NCI-H1694 (cell line): ENCODE measurements at regions not wholly inside any gene's neighbourhood (a gene's known extent, or its start where the extent isn't known, plus 50 kb on each side); places are given as distances from the start of the nearest gene placed in this dataset.

Source experiments
- DNase-seq: peaks from one replicate; lab custom pipeline; 2025; lab: John Stamatoyannopoulos, UW

DNA sequence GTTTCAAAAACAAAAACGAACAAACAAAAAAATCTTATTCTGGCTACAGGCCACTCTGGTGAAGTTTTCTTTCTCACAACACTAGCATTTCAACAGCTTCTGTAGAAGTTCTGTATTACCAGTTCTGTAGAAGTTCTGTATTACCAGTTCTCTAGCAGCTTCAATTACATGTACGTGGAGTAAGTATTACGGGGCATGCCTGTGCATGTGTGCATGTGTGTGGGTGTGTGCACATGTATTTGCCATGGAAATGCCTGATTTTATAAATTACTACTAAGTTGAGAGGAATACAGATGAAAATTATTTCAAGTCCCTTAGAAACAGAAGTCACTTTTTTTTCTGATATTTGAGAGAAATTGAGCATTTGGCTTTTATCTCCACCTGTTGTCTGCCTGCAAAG, 414.2 kb downstream of the FOXO1 start:
- DNase-seq: no peak

DNA sequence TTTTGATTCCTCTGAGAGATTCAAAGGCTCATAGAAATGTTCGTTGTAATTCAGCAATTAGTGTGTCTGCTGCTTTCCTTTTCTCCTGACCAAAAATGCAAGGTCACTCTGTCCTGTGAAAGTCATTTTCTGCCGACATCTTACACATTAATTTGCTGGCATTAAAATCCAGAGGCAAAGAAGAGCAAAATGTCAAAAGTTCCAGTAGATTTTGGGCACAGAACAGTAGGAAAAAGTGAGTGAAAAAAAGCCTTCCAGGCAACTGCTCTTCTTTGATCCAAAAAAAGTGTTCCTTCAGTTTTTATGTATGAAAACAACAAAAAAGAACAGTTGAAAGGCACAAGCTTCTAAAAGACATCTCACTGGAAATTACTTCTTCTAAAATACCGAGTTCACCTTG, 413.8 kb downstream of the FOXO1 start:
- no peak for DNase-seq

DNA sequence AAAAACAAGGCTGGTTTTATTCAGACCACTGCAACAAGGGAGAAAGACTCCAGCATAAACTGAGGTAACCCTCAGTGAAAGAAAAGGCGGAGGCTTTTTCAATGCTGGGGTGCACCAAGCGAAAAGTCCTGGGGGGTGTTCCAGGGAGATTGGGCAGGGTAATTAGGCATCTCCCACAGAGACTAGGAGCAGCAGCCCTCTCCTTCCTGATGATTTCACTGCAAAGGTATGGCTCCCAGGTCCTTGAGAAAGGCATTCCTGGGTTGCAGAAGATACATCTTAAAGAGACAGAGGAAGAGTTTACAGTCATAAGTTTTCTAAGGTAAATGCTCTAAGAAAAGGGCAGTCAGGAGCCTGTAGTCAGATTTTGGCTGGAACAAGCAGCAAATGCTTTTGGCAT, 412.0 kb downstream of the FOXO1 start:
- no peak for DNase-seq

DNA sequence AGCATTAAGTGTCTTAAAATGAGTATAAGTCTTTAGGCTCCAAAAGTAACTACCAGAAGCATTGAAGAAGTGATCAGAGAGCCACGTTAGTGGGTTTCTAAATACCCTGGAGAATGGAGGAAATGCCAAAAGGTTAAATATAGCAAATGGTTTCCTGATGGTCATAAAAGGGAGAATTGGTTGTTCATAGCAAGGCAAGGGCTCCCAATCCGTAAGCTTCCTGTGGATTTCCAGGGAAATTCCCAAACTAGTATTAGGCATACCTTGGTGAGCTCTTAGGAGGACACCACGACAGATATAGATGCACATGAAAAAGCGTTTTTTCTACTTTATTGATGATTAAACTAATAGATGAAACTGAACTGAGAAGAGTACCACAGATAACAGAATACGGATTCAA, 410.9 kb downstream of the FOXO1 start:
- DNase-seq: no peak

DNA sequence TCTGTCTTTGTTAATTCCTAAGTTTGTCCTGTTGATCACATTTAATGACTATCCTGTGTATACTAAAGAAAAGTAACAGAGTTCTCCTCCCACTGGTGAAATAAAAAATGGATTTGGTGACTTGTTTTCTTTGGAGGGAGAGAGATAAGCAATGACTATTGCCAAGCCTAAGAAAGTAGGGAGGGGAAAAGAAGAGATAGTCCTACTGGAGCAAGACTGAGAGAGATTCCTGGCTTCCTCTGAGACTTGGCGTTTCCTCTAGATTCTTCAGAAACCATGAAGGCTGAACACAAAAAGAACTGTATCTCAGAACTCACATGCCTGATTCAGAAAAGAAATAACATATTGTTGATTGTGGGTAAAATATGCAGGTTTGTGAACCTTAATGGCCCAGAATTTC, 406.5 kb downstream of the FOXO1 start:
- no peak for DNase-seq

DNA sequence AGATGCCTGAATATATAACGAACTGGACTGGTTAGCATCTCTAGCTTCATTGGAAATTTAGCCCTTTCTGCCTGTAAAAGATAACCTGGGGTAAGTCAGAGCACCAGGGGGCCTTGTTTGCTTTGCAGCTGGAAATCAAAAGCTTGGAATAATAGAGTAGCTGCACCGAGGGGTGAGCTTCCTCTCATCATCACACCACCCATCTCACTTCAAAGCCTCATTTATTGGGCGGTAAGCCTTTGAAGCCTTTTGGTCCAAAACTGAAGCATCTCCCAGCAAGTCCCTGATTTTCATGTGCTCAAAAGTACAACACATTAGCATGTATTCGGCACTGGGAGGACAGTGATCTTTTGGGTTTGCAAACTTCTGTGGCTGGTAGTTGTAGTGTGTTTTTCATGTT, 405.1 kb downstream of the FOXO1 start:
- DNase-seq: no peak

DNA sequence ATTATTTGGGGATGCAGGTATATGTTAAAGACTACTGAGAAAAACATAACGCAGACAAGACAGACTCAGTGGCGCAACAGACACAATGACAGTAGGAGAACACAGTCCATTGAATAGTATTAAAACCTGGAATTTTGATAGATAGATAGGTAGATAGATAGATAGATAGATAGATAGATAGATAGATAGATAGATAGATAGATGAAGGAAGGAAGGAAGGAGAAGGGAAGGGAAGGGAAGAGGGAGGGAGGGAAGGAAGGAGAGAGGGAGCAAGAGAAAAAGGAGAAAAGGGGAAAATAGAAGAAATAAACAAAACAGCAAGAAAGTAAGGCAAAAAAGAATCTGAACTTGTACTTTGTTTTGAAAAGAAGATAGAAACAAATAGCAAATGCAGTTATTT, 404.5 kb downstream of the FOXO1 start:
- no peak for DNase-seq

DNA sequence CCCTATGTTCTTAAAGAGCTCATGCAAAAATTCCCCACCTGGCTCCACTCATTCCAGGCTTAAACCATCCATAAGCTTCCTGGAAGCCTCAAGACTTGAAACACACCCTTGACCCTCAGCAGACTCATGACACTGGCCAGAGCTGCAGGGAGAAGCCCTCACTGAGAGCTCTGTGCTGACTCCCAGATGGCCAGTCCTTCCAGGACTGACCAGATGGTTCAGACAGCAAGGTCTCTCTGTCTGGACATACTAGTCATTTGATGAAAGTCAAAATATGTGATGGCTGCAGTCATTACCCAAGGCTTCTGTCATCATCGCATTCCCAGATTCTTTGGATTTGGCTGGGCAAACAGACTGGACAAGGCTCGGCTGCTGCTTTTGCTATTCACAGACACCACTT, 397.4 kb downstream of the FOXO1 start:
- no peak for DNase-seq

DNA sequence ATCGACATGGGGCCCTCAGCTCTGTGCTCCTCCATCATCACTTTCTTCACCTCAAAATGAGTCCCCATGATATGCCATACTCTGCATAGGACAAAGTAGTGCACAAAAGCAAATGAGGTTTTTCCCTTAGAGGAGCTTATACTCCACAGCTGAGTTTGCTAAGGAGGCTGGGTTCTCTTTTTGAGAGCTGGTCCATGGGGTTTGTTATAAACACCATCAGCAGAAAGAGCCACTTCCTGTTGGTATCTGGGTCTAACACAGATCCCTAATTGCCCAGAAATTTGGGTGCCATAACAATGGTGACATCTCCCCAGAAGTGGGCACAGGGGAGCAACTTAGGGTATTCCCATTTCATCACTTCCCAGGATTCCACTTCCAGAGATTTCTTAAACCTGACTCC, 395.7 kb downstream of the FOXO1 start:
- DNase-seq: no peak

DNA sequence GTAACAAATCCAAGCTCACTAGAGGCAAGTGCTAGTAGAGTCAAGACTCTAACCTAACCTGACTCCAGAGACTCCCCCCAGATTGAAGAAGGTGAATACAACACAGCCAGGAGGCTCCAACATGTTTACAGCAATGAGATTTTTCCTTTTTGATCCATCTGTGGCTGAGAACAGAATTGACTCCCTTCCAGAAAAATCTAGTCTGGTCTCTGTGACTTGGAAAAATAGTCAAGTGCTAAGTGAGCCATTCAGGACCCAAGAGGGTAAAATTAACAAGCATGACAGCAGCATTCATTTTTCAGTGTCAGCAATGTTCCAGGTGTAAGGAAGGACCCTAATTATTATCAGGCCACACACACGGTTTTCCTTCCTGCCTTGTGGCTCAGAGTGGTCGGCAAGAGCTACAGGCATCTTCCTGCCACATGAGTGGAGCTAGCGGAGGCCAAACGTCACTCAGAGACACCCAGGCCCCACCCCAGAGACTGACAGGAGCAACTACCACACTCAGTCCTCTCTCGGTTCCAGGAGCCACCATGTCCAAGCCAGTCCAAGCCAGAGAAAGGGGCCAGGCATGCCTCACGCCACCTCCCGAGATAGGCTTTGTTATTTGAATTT, 395.1 kb downstream of the FOXO1 start:
- DNase-seq: no peak

DNA sequence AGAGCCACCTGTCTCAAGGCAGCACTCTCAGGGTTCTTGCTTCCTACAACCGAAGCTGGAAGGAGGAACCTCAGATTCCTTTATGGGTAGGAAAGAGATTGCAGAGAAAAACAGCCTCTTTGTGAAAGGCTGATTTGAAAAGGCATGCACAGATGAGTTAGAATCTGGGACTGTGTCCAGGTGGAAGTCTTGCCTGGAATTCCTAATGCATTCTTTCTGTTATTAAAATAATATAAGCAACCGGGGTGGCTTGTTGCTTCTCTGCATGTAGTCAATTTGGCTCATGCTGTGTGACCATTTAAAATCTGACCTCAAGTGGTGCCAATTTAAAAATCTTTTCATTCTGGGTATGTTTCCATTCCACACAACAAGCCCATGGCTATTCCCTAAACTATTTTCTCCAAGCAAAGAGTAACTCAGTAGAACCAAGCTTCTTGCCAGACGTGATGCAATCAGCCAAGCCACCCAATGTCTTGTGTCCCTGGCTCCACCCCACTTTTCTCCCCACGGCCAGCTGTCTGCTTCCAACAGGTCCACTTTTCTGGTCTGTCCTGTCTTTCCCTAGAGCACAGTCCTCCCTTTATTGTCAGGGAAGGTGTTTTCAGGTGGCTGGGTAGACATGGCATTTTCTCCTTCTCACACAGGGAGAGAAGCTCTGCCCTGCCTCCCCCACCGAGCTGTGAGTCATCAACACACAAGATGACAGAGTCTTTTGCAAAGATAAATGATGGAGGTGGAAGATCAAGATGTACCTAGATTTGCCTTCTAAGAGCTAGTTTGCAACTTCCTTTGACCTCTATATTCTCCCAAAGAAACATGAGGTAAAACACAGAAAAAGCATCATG, 394.3 kb downstream of the FOXO1 start:
- no peak for DNase-seq

DNA sequence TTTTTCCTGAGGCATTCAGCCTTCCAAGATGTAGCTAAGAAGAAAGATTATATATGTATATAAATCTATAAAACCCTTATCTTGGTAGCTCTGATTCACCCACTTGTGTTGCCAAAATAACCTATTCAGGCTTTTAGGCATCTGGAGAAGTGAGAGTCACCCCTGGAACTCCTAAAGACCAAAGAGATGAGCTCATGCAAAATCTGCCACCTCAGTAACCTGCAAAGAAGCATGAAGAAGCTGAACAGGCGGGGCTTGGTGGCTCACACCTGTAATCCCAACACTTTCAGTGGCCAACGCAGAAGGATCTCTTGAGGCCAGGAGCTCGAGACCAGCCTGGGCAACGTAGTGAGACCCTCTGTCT, 393.7 kb downstream of the FOXO1 start:
- no peak for DNase-seq

DNA sequence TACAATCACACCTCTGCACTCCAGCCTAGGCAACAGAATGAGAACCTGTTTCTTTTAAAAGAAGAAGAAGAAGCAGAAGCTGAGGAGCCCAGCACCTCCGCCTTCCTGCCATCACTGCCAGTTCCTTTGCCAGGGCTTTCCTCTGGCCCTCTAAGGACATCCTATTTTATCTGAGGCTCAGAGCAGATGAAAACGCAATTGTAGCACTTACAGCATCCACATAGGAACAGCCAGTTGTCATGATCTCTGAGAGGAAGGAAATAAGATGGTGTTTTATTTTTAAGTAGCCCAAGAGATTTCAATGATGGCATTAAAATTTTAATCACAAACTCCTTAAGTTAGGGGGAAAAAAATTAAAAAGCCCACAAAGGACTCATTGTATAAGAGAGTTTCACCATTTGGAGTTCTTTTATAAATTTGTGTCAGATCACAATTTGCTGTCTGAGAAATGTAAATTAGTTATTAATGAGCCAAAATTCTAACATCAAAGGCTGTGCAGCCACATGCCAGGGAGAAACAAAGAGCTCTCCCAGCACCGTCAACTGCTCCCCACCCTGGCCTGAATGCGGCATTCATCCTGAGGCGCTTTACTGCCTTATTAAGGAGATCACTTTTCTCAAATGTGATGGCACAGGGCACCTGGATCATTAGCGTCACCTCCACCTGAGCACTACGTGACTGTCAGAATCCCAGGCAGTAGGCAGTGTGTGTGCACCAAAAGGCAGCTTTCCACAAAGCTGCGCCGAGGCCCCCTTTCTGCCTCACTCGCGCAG, 393.0 kb downstream of the FOXO1 start:
- no peak for DNase-seq

DNA sequence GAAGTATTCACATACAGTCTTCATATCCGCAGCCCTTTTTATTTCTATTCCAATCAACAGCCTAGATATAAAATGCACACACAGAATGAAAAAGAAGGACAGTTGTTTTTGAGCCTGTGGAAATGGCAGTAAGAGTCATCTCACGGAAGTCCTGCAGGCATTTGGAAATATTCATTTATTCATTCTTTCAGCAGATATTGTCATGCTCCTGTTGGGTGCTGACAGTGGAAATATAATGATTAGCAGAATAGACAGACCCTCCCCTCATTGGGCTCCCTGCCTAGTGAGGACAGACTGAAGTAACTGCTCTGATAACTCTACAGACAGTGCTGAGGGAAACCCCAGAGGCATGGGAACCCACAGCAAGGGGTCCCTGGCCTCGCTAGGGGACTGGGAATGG, 392.3 kb downstream of the FOXO1 start:
- DNase-seq: no peak

DNA sequence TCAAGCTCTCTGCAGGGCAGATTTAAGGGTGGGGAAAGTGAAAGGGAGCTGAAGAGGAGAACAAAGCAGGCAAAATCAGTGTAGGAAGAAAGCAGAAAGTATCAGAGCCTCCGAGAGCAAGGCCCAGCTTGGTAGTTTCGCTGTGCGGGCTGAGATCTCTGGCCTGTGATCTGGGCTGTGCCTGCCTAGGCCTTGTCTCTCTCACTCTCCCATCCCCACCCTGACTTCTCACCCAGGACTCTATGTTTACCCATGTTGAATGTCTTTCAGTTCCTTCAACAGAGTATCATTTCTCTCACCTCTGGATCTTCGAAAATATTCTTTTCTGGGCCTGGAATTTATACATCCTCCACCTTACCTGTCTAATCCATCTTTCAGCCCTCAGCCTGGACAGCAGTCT, 391.3 kb downstream of the FOXO1 start:
- DNase-seq: no peak

DNA sequence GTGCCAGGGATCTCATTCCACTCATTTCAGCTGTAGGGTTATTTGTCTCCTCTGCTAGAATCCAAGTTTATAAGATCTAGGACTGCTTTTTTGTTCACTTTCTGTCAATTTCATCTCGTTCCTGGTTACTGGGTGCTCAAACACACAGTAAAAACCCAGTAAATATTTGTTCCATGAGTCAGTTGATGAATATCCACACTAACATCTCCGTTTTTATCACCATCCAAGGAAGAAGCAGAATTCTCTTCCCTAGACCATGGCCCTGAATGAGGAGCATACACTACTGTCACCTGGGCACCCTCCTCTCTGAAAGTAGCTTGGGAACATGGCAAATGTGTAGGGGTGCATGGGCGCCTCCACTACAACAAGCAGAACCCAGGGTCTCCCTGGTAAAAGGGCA, 390.8 kb downstream of the FOXO1 start:
- DNase-seq: no peak

DNA sequence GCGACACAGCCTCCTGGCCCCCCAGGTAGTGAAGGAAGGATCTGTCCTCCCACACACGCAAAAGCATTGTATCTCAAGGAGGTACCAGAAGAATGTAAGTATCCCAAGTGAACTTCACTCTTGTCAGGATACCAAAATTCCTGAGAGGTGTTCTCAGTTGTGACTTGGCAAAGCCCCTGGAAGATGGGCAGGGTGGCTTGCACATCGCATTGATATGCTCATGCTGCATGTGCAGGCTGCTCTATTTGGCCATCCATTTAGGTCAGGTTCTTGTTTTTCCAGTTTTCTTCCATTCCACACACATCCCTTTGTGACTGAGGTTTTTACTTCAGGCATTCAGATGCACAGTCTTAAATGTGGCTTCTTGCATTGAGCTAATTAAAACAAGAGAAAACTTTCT, 382.8 kb downstream of the FOXO1 start:
- no peak for DNase-seq

DNA sequence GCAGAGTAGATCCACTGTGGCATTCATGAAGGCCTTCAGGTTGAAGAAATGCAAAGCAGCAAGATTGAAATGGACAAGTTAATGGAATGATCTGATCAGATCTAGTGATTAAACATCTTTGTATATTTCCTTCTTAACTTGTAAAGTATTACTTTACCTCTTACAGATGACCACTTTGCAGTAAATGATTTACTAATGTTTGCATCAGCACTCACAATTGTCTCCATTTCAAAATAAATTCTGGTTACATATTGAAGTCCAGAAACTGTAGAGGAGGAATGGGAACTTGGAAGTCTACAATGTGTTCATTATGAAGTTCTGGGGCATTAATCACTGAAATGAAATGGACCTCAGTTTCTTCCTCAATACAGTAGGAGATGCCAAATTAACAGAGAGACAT, 380.8 kb downstream of the FOXO1 start:
- no peak for DNase-seq

DNA sequence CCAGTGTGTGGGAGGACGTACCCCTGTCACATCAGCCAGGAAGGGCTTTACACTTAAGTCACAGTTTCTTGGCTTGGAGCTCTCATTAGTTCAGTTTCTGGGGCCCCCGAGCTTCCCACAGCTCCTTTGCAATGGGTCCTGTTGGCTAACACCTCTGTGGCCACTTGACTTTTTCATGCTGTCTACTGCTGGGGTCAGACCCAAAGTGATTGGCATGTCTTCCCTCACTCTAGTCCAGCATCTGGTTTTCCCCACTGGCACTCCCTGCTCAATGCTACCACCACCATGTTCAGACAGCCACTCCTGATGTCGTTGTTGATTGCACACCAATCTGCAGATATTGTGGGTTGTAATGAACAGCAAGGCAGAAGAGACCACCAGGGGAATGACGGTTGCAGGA, 379.0 kb downstream of the FOXO1 start:
- DNase-seq: no peak

DNA sequence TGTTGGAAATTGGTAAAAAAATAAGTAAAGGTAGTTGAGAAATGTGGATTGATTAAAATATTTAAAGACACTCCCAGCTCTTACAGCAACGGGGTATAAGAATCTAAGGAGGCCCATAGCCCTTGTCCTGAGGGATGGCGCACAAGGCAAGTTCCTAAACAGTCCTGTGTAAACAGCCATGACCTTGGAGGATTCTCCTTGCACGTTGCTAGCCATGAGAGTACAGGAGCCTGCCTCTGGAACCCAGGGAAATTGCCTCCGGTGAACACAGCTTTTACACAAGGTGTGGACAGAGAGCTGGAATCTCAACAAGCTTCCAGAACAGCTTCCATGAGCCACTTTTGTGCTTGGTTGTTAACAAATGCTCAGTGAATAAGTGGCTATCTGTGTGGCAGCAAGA, 378.2 kb downstream of the FOXO1 start:
- no peak for DNase-seq

DNA sequence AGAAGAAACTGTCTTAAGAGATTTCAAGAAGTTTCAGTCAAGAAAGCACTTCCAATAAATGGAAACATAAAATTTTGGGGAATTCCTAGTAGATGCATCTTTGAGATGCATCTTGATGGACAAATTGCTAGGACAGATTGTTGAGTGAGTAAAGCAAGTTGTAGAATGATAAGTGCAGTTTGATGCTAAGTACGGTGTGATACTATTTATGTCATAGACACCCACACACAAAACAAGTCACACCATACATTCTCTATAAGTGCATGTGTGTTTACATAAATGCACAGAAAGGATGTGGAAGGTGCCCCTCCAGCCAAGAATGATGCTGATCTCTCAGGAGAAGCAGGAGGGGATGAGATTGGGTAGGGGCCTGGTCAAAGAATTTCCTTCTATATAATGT, 375.7 kb downstream of the FOXO1 start:
- DNase-seq: no peak

DNA sequence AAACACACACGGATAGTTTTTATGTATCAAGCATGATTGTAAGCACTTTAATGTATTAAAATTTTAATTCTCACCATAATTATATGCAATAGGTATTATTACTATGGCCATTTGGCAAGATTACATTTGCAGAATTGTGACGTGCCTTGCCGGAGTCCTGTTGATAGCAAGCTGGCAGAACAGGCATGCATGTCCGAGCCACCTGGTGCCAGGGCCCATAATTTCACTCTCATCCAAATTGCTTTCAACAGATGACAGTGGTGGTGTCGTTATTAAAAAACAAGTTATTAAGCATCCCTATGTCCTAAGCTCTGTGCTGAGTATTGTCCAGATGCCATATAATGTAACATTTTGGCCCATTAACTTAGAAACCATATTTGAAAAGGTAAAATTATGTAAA, 374.3 kb downstream of the FOXO1 start:
- peak; percentile 22 for DNase-seq

DNA sequence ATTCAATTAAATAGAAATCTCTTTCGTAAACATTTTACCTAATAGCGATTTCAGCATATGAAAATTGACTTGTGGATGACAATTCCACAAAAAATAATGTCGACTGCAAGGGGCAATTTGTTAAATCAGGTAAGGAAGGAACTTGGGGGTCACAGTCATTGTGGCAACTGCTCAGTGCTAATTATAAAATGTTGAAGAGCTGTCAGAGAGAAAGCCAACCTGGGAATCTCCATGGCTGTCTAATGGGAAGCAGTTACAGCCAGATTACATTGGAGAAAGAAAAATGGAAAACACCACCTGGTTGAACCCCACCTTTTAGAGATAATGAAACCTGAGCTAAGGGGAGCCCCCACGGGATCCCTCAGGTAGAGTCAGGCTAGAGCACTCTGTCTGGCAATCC, 373.9 kb downstream of the FOXO1 start:
- no peak for DNase-seq
